HG02884 (cell line): ENCODE measurements at regions not wholly inside any gene's neighbourhood (a gene's known extent, or its start where the extent isn't known, plus 50 kb on each side); places are given as distances from the start of the nearest gene placed in this dataset.

Experiments
- ATAC-seq: cut with Tn5 transposase; IDR thresholded peaks from one replicate; pipeline ENCODE4 v1.9.1; 2021; ENCODE audit warnings: mild to moderate bottlenecking, moderate library complexity; ENCODE audit not compliant: unreplicated experiment

GRCh38 chr3:68062926-68063325, 408.5 kb upstream of the SUCLG2 start:
- ATAC-seq = no peak

GRCh38 chr3:68060910-68061309, 406.5 kb upstream of the SUCLG2 start:
- no peak for ATAC-seq

GRCh38 chr3:68060191-68060590, 405.8 kb upstream of the SUCLG2 start:
- no peak for ATAC-seq

- no peak for ATAC-seq
Measured at GRCh38 chr3:68059628-68060152, 405.3 kb upstream of the SUCLG2 start.

- no peak for ATAC-seq
Measured at GRCh38 chr3:68057637-68058320, 403.4 kb upstream of the SUCLG2 start.

- ATAC-seq = no peak
Measured at GRCh38 chr3:68056556-68056955, 402.1 kb upstream of the SUCLG2 start.

GRCh38 chr3:68055215-68055614, 400.8 kb upstream of the SUCLG2 start:
- no peak for ATAC-seq

GRCh38 chr3:68049776-68050175, 395.4 kb upstream of the SUCLG2 start:
- no peak for ATAC-seq

- ATAC-seq = no peak
Measured at GRCh38 chr3:68045976-68046375, 391.6 kb upstream of the SUCLG2 start.

- no peak for ATAC-seq
Measured at GRCh38 chr3:68033867-68034266, 379.5 kb upstream of the SUCLG2 start.

- no peak for ATAC-seq
Measured at GRCh38 chr3:68032209-68032608, 377.8 kb upstream of the SUCLG2 start.

GRCh38 chr3:68025189-68025588, 370.8 kb upstream of the SUCLG2 start:
- ATAC-seq = no peak

GRCh38 chr3:68019876-68020275, 365.5 kb upstream of the SUCLG2 start:
- ATAC-seq = no peak

GRCh38 chr3:68018275-68018674, 363.9 kb upstream of the SUCLG2 start:
- ATAC-seq = no peak

- no peak for ATAC-seq
Measured at GRCh38 chr3:68017069-68017468, 362.7 kb upstream of the SUCLG2 start.

GRCh38 chr3:68009900-68010299, 355.5 kb upstream of the SUCLG2 start:
- ATAC-seq = no peak

GRCh38 chr3:68007621-68008226, 353.3 kb upstream of the SUCLG2 start:
- ATAC-seq = no peak

- ATAC-seq = no peak
Measured at GRCh38 chr3:68006646-68007045, 352.2 kb upstream of the SUCLG2 start.

- ATAC-seq = no peak
Measured at GRCh38 chr3:68004091-68004490, 349.7 kb upstream of the SUCLG2 start.

- ATAC-seq = no peak
Measured at GRCh38 chr3:67998281-67998680, 343.9 kb upstream of the SUCLG2 start.

GRCh38 chr3:67995206-67995605, 340.8 kb upstream of the SUCLG2 start:
- ATAC-seq = no peak

- no peak for ATAC-seq
Measured at GRCh38 chr3:67986706-67987105, 332.3 kb upstream of the SUCLG2 start.

- ATAC-seq = no peak
Measured at GRCh38 chr3:67983166-67983565, 328.8 kb upstream of the SUCLG2 start.
